ENCODE measurements at regions not wholly inside any gene's neighbourhood (a gene's known extent, or its start where the extent isn't known, plus 50 kb on each side); places are given as distances from the start of the nearest gene placed in this dataset.

- intact Hi-C loops (cut with micrococcal nuclease), result no loop called here
These were observed 540.5 kb upstream of the FZD8 start for GRCh38 chr10:36182606-36183005.

DNA sequence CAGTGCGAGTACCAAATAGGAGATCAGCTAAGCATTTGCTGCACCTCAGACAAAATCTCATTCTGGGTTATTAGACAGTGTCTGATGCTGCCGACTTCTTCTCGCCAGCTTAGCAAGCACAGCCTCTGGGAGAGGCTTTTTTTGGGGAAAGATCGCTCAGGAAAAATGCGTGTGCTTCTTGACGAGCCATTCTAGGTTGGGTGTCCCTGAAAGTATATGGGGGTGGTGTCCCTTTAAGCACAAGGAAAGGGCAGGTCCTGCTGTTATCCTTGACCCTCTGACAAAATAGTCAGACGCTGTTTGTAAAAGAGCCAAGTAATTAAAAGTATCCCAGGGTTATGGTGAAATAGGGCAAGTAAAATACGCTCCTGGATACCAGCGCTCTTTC, 540.1 kb upstream of the FZD8 start:
- intact Hi-C loops (cut with micrococcal nuclease), result no loop called here

GRCh38 chr10:36181426-36182178, 539.5 kb upstream of the FZD8 start:
- intact Hi-C loops (cut with micrococcal nuclease), result no loop called here

- intact Hi-C loops (cut with micrococcal nuclease), result no loop called here
These were observed 536.5 kb upstream of the FZD8 start for GRCh38 chr10:36178616-36179015.

GRCh38 chr10:36177071-36177470, 535.0 kb upstream of the FZD8 start:
- intact Hi-C loops (cut with micrococcal nuclease), result no loop called here

- intact Hi-C loops (cut with micrococcal nuclease), result no loop called here
These were observed 533.9 kb upstream of the FZD8 start for GRCh38 chr10:36175954-36176353.

GRCh38 chr10:36173364-36173763, 531.3 kb upstream of the FZD8 start:
- intact Hi-C loops (cut with micrococcal nuclease), result no loop called here

DNA sequence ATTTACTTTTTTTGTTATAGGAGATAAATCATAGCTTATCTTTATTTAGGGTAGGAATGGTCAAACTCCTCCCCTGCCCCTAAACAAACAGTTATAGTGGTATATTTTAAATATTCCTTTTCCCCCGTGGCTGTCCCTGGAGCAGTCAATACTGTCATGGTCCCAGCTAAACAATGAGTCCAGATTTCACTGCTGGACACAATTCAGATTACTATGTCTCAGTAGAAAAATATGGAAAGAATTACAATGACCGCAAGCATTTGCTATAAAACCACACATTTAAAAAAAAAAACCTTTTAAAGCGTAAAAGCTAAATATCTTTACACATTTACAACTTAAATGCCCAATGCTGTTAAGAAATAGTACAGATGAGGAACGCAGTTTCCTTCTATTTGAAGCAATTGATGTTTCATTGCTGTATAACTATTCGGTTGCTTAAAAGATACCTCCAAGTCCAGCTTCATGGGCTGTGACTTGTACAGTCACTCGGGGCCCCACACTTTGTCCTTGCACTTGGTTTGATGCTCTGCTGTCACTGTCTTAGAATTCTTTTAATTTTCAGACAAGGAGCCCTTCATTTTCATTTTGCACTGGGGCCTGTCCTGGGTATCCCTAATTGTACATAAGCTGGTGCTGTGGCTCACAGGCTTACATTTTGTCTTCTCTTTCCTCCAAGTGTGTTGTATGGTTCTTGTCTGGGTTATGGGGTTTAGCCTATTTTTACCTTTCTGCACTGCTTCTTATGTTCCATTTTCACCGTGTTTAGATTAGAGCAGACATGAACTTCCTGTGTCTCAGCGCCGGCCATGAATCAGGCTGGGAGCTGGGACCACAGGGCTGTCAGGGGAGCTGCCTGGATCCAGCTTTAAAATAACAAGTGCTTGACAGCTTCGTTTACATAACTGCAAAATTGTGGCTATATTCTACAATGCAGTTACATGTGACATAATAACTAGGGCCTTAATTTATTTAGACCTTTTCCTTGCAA, 530.2 kb upstream of the FZD8 start:
- intact Hi-C loops (cut with micrococcal nuclease), result no loop called here

- intact Hi-C loops (cut with micrococcal nuclease), result no loop called here
These were observed 529.5 kb upstream of the FZD8 start for GRCh38 chr10:36171556-36171952.

DNA sequence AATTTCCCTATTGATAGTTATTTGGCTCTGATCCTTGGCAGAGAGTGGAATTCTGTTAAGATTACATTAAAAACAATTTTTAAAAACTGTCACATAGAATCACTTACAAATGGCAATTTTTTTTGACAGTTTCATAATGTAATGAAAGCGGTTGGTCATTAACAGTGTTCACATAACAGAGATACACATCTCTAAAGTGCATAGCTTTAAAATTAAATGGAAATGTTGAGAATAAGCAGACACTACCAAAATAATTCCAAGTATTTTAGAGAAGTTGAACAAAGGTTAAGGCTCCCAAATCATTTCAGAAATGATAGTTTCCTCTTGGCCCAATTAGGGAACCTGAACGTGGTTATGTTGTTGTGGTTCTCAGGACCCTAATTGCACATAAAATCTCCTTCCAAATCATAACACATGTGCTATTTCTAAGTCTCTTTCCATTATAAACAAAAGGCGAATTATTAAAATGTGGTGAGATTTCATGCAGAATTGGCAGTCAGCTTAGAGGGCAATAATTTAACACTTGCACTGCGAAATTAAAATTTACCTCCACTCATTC, 528.9 kb upstream of the FZD8 start:
- intact Hi-C loops (cut with micrococcal nuclease), result no loop called here

- intact Hi-C loops (cut with micrococcal nuclease), result no loop called here
These were observed 528.1 kb upstream of the FZD8 start for GRCh38 chr10:36170142-36170719.

- intact Hi-C loops (cut with micrococcal nuclease), result no loop called here
These were observed 526.7 kb upstream of the FZD8 start for GRCh38 chr10:36168777-36169176.

GRCh38 chr10:36164556-36165504, 522.7 kb upstream of the FZD8 start:
- intact Hi-C loops (cut with micrococcal nuclease), result no loop called here

- intact Hi-C loops (cut with micrococcal nuclease), result no loop called here
These were observed 521.7 kb upstream of the FZD8 start for GRCh38 chr10:36163827-36164226.

DNA sequence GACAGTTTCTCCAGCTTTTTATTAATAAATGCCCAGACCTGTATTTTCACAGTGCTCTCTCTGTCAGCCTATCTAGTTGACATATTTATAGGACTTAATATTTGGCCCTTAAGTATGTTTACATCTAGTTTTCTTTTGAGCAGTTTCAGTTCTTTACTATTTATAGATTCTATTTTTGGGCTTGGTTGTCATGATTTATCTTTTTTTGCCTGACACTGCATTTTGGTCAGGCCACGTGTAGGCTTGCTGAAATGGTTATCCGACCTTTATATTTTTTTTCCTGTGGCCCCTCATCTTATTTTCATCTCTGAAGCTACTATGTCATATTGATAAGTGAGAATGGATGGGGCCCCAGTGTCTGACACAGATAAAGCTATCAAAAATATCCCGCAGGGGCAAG, 515.4 kb upstream of the FZD8 start:
- intact Hi-C loops (cut with micrococcal nuclease), result no loop called here

- intact Hi-C loops (cut with micrococcal nuclease), result no loop called here
These were observed 506.1 kb upstream of the FZD8 start for GRCh38 chr10:36148207-36148606.

- intact Hi-C loops (cut with micrococcal nuclease), result no loop called here
These were observed 505.4 kb upstream of the FZD8 start for GRCh38 chr10:36147529-36147928.

DNA sequence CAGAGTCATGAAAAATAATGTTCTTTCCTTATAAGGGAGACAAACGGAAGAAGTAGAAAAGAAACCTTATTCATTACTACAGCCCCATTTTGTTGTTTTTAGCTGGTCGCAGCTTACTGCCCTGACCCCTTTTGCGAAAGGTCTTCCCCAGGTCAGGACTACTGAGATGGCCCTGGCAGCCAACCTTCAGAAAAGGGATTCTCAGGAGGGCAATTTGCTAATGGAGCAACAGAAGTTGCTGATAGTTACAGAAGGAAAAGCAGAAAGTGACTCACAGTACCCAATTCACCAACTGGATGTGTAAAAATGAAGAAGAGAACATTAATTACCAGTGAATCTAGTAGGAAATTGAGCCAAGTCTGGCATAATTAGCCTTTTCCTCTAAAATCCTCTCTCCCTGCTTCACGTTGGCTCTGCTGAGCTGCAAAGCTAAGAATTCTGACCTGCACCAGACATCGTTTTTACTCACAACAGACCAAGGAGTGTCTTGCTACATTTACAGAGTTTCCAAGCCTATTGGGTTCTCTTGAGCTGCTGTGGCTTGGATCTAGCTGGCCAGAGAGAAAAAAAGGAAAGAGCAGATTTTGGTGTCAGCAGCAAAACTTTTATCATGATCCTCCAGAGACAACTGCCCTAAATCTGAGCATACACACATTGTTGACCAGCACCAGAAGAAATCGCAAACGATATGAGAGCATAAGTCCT, 499.9 kb upstream of the FZD8 start:
- intact Hi-C loops (cut with micrococcal nuclease), result no loop called here

DNA sequence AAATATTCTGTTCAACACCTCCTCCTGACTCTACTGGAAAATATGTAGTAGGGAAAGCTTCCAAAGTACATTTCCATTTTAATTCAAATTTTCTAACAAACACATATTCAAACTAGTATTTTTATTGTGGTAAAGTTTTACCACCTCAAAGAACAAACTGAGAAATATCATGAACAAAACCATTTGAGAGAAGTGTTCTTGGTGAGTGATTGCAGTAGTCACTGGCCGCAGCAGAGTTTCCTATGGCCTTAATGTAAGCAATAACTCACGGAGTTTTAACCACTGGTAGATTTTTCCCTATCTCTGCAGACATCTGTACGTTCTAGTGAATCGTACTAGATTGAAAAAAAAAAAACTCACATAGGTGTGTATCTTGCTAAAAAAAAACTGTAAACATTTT, 487.0 kb upstream of the FZD8 start:
- intact Hi-C loops (cut with micrococcal nuclease), result no loop called here

DNA sequence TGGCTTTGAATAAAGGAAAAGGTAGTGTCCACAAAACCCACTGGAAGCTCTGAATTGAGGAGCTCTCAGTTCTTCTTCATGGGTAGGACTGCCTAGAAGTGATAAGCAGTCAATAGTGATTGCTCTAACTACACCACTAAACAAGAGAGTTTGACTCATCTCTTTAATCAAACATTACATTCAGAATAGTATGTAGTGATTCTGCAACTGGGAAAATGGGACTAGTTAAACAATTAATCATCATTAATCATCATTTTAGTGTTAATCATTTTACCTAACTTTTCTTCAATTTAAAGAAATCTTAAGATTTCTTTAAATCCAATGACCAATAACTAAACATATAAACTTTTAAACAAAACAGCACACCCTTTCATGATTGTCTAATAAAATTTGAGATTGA, 484.0 kb upstream of the FZD8 start:
- intact Hi-C loops (cut with micrococcal nuclease), result no loop called here

Data from T-helper 2 cell treated with Interferon-gamma antibody and Interleukin-4, amounts not matched to agents 100 ng/mL and 5 ng/mL, for 36 hours (primary cell).